ENCODE measurements at regions not wholly inside any gene's neighbourhood (a gene's known extent, or its start where the extent isn't known, plus 50 kb on each side); places are given as distances from the start of the nearest gene placed in this dataset.
A peak's percentile ranks its signal among the peaks of the same experiment; 100 is the strongest.
"Not testable (repeated sequence)": the region's sequence is repeated elsewhere in the genome, so short reads cannot be mapped to it uniquely, and the experiment has no call there.

GRCh38 chr13:24997367-24997967 is 98.5 kb upstream of the PABPC3 start:
- intact Hi-C loops (cut with DNase I), result loop anchor here in 2 of 10 donors (5.0 kb wide), 2 partner anchors 40 to 115 kb away; no protein-coding TSS in a partner anchor
- H3K27me3 ChIP-seq, result peaks cover 0 to 22% (median 2%) of the 10 kb centered on the region in 9 donors
- WGBS, 4 donors, result 32 to 35% (median 33%) methylated on average over 10 of the region's 10 CpGs
- no peak overlapping the region for H3K27ac ChIP-seq
- ATAC-seq (no peak), DNase-seq (no peak)
- no peaks in the 10 kb centered on the region for H3K36me3 ChIP-seq
- TF ChIP-seq CTCF (IDR thresholded peaks at IDR 0.05), result peak; percentile 65 to 81 (median 72)
- TF ChIP-seq POLR2A (IDR thresholded peaks at IDR 0.05), result no peak
- no peaks in the 10 kb centered on the region for H3K9me3 ChIP-seq
- no peaks in the 10 kb centered on the region for H3K4me1 ChIP-seq
- H3K4me3 ChIP-seq, result no peak overlapping the region

GRCh38 chr13:24998433-24998832 is 97.5 kb upstream of the PABPC3 start:
- intact Hi-C loops (cut with DNase I), result loop anchor here in 2 of 10 donors (5.0 kb wide), 2 partner anchors 39 to 114 kb away; no protein-coding TSS in a partner anchor
- no peak overlapping the region for H3K4me3 ChIP-seq
- TF ChIP-seq CTCF (IDR thresholded peaks at IDR 0.05), result no peak
- TF ChIP-seq POLR2A (IDR thresholded peaks at IDR 0.05), result no peak
- H3K36me3 ChIP-seq, result no peaks in the 10 kb centered on the region
- H3K9me3 ChIP-seq, result no peaks in the 10 kb centered on the region
- ATAC-seq (no peak), DNase-seq (no peak)
- 78 to 86% (median 82%) methylated on average over 8 of the region's 8 CpGs for WGBS, 4 donors
- peaks cover 0 to 26% (median 2%) of the 10 kb centered on the region in 9 donors for H3K27me3 ChIP-seq
- H3K27ac ChIP-seq, result no peak overlapping the region
- H3K4me1 ChIP-seq, result no peaks in the 10 kb centered on the region

- intact Hi-C loops (cut with DNase I), result loop anchor here in 5 of 10 donors (5.0 to 10.0 kb wide), 4 partner anchors 36 to 1071 kb away; no protein-coding TSS in a partner anchor
- WGBS, 4 donors, result 71 to 85% (median 74%) methylated on average over 11 of the region's 11 CpGs
These were observed 94.3 kb upstream of the PABPC3 start for GRCh38 chr13:25001476-25002206.

GRCh38 chr13:25002311-25002710 is 93.6 kb upstream of the PABPC3 start:
- not testable (repeated sequence) for ATAC-seq, H3K4me3 ChIP-seq, H3K27ac ChIP-seq, H3K9me3 ChIP-seq, H3K36me3 ChIP-seq, H3K4me1 ChIP-seq, DNase-seq
- peaks cover 0 to 26% (median 2%) of the 10 kb centered on the region in 9 donors for H3K27me3 ChIP-seq
- intact Hi-C loops (cut with DNase I), result loop anchor here in 5 of 10 donors (5.0 to 10.0 kb wide), 4 partner anchors 35 to 1070 kb away; no protein-coding TSS in a partner anchor
- WGBS, 4 donors, result 28 to 39% (median 31%) methylated on average over 14 of the region's 14 CpGs

More at GRCh38 chr13:25001476-25002206, 94.3 kb upstream of the PABPC3 start:
- no peaks in the 10 kb centered on the region for H3K4me1 ChIP-seq
- no peaks in the 10 kb centered on the region for H3K36me3 ChIP-seq
- peaks cover 0 to 26% (median 2%) of the 10 kb centered on the region in 9 donors for H3K27me3 ChIP-seq
- DNase-seq, result no peak
- H3K4me3 ChIP-seq, result no peak overlapping the region
- TF ChIP-seq POLR2A (IDR thresholded peaks at IDR 0.05), result no peak
- no peak for TF ChIP-seq CTCF (IDR thresholded peaks at IDR 0.05)
- no peaks in the 10 kb centered on the region for H3K9me3 ChIP-seq
- no peak for ATAC-seq
- H3K27ac ChIP-seq, result no peak overlapping the region

GRCh38 chr13:25004489-25004888 is 91.4 kb upstream of the PABPC3 start:
- not testable (repeated sequence) for H3K4me3 ChIP-seq, H3K4me1 ChIP-seq, H3K27ac ChIP-seq, H3K9me3 ChIP-seq, H3K36me3 ChIP-seq, DNase-seq
- ATAC-seq, result peak in 1 of 4 donors; percentile 24
- intact Hi-C loops (cut with DNase I), result loop anchor here in 7 of 10 donors (2.0 to 10.0 kb wide), 5 partner anchors 32 to 1068 kb away; no protein-coding TSS in a partner anchor
- 69 to 89% (median 78%) methylated on average over 4 of the region's 10 CpGs for WGBS, 4 donors
- peaks cover 0 to 26% (median 2%) of the 10 kb centered on the region in 9 donors for H3K27me3 ChIP-seq

Data from heart left ventricle (tissue), 16 donors.